MCF 10A (cell line): ENCODE measurements at regions not wholly inside any gene's neighbourhood (a gene's known extent, or its start where the extent isn't known, plus 50 kb on each side); places are given as distances from the start of the nearest gene placed in this dataset.

ENCODE experiments used
- BruUV-seq: library from RNA; stranded (reverse); fragments of 400-500 nt; replicated peaks from 2 replicates; lab custom pipeline; 2021; lab: Mats Ljungman, UMichigan
- CTCF ChIA-PET: fragments of 300-600 bp; sonication (Branson Sonifier 250); formaldehyde crosslinking; extraction: SDS; loops from one replicate; lab custom pipeline; 2021; ENCODE audit warnings: antibody characterized with exemption, inconsistent platforms; lab: Yijun Ruan, JAX
- POLR2A ChIA-PET: fragments of 300-600, 350-650 bp; sonication (Branson Sonifier 250); formaldehyde crosslinking; extraction: SDS; loops from one replicate; lab custom pipeline; 2020; ENCODE audit warnings: antibody characterized with exemption, inconsistent platforms; lab: Yijun Ruan, JAX
- DNase-seq: peaks from one replicate; pipeline ENCODE4 v3.0.0-alpha.2; 2018; ENCODE audit not compliant: unreplicated experiment
- H3K27ac Mint-ChIP-seq: one replicate; pipeline ENCODE4 v1.8.0; 2022; ENCODE audit warnings: mild to moderate bottlenecking, low read depth, mixed read lengths; ENCODE audit not compliant: unreplicated experiment
- H3K27me3 Mint-ChIP-seq: one replicate; pipeline ENCODE4 v1.8.0; 2022; ENCODE audit warnings: mixed read lengths; ENCODE audit not compliant: insufficient read depth, unreplicated experiment
- H3K36me3 Mint-ChIP-seq: one replicate; pipeline ENCODE4 v1.8.0; 2022; ENCODE audit warnings: mild to moderate bottlenecking, moderate library complexity, mixed read lengths; ENCODE audit not compliant: insufficient read depth, unreplicated experiment
- H3K4me1 Mint-ChIP-seq: one replicate; pipeline ENCODE4 v1.8.0; 2022; ENCODE audit warnings: mixed read lengths; ENCODE audit not compliant: insufficient read depth, unreplicated experiment
- H3K4me3 Mint-ChIP-seq: one replicate; pipeline ENCODE4 v1.8.0; 2022; ENCODE audit warnings: mild to moderate bottlenecking, moderate library complexity, mixed read lengths; ENCODE audit not compliant: unreplicated experiment
- H3K9me3 Mint-ChIP-seq: one replicate; pipeline ENCODE4 v1.8.0; 2022; ENCODE audit warnings: mixed read lengths; ENCODE audit not compliant: unreplicated experiment
- intact Hi-C: fragments of 100-400 bp; cut with micrococcal nuclease; formaldehyde crosslinking; loops from 2 replicates; pipeline ENCODE4 v1.14.1; 2022
- TF ChIP-seq, protein P1 (sequence below): fragments of 200-600 bp; IDR thresholded peaks from one replicate; pipeline ENCODE4 v1.8.0; 2022; ENCODE audit warnings: antibody characterized with exemption, mild to moderate bottlenecking; ENCODE audit not compliant: unreplicated experiment

DNA sequence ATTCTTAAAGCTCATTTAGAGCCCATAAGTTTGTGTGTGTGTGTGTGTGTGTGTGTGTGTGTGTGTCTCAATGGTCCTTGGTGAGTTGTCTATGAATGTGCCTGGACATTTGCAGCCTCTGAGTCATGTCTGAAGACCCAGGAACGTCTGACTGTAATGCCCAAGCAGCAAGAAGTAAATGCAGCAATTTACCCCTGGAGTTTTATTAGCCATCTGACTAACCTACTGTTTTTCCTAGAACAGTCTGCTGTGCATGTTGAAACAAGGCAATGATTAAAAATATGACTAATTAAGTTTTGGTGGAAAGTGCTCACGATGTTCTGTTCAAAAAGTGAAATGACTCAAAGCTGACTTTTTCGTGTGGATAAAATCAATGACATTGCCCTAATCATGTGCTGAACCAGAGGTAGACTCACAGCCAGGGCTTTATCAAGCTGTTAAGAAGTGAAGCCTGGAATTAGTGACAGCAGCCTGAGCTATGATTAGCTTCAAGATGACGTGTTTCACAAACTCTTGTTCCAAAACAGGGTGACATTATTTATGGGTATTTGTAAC lies 201.6 kb downstream of the CPE start:
- no TSS peak for BruUV-seq
- Mint-ChIP-seq H3K36me3 (no peaks in the 10 kb centered on the region), H3K27me3 (no peaks in the 10 kb centered on the region), H3K27ac (peak overlapping the region; percentile 13), H3K4me3 (peak overlapping the region; percentile 38), H3K9me3 (peaks cover 7% of the 10 kb centered on the region), H3K4me1 (peaks cover 47% of the 10 kb centered on the region)
- ChIA-PET CTCF (interaction anchor here (0.7 to 1.2 kb wide), 4 partner anchors 9 to 673 kb away, joined by 3 to 4 read pairs (median 3); no protein-coding TSS in a partner anchor), POLR2A (interaction anchor here (0.6 to 3.9 kb wide), 20 partner anchors 15 to 359 kb away, joined by 3 to 32 read pairs (median 4); no protein-coding TSS in a partner anchor)
- TF ChIP-seq, protein P1, sequence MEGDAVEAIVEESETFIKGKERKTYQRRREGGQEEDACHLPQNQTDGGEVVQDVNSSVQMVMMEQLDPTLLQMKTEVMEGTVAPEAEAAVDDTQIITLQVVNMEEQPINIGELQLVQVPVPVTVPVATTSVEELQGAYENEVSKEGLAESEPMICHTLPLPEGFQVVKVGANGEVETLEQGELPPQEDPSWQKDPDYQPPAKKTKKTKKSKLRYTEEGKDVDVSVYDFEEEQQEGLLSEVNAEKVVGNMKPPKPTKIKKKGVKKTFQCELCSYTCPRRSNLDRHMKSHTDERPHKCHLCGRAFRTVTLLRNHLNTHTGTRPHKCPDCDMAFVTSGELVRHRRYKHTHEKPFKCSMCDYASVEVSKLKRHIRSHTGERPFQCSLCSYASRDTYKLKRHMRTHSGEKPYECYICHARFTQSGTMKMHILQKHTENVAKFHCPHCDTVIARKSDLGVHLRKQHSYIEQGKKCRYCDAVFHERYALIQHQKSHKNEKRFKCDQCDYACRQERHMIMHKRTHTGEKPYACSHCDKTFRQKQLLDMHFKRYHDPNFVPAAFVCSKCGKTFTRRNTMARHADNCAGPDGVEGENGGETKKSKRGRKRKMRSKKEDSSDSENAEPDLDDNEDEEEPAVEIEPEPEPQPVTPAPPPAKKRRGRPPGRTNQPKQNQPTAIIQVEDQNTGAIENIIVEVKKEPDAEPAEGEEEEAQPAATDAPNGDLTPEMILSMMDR, result no peak
- intact Hi-C loops, result no loop called here
- peak; percentile 92 for DNase-seq

DNA sequence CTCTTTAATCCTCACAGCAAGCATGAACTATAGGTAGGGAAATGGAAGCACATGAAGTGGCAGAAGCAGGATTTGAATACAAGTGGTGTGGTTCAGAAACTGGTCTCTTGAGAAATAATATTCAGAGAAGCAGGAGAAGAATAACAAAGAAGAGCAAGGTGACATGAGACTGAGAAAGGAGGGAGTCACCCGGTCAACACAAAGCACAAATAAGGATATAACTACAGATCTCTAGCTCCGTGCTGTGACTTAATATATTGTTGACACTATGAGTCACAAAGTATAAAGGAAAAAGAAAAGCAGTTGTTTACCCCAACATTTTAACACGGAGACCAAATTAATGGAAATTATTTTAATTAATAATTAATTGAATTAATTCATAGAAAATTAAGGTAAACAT lies 204.5 kb downstream of the CPE start:
- H3K27me3 Mint-ChIP-seq, result no peaks in the 10 kb centered on the region
- no peak overlapping the region for H3K4me3 Mint-ChIP-seq
- no peaks in the 10 kb centered on the region for H3K36me3 Mint-ChIP-seq
- DNase-seq, result no peak
- POLR2A ChIA-PET, result interaction anchor here (0.6 to 3.9 kb wide), 4 partner anchors 23 to 79 kb away, joined by 3 to 22 read pairs (median 3); no protein-coding TSS in a partner anchor
- peak overlapping the region; percentile 13 for H3K27ac Mint-ChIP-seq
- intact Hi-C loops, result no loop called here
- H3K9me3 Mint-ChIP-seq, result peaks cover 7% of the 10 kb centered on the region
- CTCF ChIA-PET, result interaction anchor here (1.0 to 1.3 kb wide), 2 partner anchors 8 to 188 kb away, joined by 3 read pairs; no protein-coding TSS in a partner anchor
- TF ChIP-seq, protein P1, result no peak
- no TSS peak for BruUV-seq
- peaks cover 36% of the 10 kb centered on the region for H3K4me1 Mint-ChIP-seq

DNA sequence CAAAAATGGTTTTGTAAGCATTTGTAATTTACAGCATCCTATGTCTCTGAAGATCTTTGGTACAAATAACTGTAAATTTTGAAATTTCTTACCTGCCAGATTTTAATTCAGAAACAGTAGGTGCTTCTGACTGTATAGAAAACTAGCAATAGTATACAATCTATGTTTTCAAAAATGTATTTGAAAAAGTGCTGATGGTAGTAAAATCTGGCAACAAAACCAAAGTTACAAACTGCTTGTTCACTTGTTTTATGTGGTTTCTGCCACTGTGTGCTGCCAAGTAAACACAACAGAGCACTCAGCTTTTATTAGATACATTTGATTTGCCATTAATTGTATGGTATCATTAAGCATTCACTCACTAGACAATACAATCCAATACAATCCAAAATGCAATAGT lies 206.1 kb downstream of the CPE start:
- peaks cover 7% of the 10 kb centered on the region for H3K9me3 Mint-ChIP-seq
- H3K4me3 Mint-ChIP-seq, result no peak overlapping the region
- intact Hi-C loops, result no loop called here
- peaks cover 30% of the 10 kb centered on the region for H3K4me1 Mint-ChIP-seq
- no TSS peak for BruUV-seq
- no peak for DNase-seq
- ChIA-PET CTCF (interaction anchor here (1.4 kb wide), 1 partner anchor 9 kb away, joined by 3 read pairs; no protein-coding TSS in a partner anchor), POLR2A (no interaction called here)
- TF ChIP-seq, protein P1, result no peak
- no peaks in the 10 kb centered on the region for H3K36me3 Mint-ChIP-seq
- no peaks in the 10 kb centered on the region for H3K27me3 Mint-ChIP-seq
- no peak overlapping the region for H3K27ac Mint-ChIP-seq

DNA sequence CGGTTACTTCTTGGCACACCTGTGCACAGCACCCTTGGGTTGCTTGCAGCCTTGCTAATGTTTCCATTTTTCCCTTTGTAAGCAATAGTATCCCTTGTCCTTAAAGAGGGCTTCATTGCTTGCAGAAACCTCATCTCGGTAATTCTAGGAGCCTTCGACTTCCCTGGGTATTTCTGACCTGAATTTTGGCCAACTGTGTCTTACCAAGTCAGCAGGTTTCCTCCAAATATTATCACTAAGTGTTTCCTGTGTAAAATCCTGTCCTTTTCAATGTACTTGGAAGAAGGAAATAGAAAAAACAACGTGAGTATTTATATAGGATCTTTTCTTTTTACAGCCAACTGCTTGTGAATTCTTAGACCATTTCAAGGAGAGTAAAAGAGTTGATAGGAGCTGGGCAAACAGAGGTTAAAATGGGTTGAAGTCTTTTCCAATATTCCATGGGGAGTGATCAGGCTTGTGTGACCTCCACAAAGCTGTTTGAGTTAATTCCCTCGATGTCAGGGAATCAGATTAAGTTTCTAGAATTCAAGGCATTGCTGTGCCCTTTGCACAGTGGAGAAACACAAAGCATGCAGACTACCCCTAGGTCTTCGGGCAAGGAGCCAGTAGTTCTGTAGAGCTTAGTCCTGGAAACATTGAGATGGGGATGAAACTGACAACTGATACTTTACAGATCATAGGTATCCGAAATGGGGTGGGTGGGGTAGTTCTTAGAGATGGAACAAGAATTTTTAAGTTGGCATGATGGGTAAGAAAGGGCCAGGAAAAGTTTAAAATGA lies 209.9 kb downstream of the CPE start:
- BruUV-seq, result no TSS peak
- Mint-ChIP-seq H3K27ac (no peak overlapping the region), H3K9me3 (no peaks in the 10 kb centered on the region), H3K4me1 (no peaks in the 10 kb centered on the region), H3K4me3 (no peak overlapping the region), H3K27me3 (no peaks in the 10 kb centered on the region), H3K36me3 (no peaks in the 10 kb centered on the region)
- DNase-seq, result no peak
- intact Hi-C loops, result no loop called here
- ChIA-PET CTCF (interaction anchor here (0.8 to 1.1 kb wide), 2 partner anchors 9 to 76 kb away, joined by 3 to 4 read pairs; no protein-coding TSS in a partner anchor), POLR2A (no interaction called here)
- TF ChIP-seq, protein P1, result no peak
